ENCODE measurements at regions not wholly inside any gene's neighbourhood (a gene's known extent, or its start where the extent isn't known, plus 50 kb on each side); places are given as distances from the start of the nearest gene placed in this dataset.

- DNase-seq (ENCODE audit: low read depth, low spot score): no peak
- no peak for ATAC-seq
- Histone ChIP-seq H3K9me3 (ENCODE audit: control insufficient read depth, insufficient read depth, low read depth, low read length) (no peaks in the 10 kb centered on the region), H3K4me3 (ENCODE audit: low read depth in 2 of 2, low read length in 2 of 2) (no peak overlapping the region), H3K36me3 (ENCODE audit: control insufficient read depth, insufficient read depth, low read length) (no peaks in the 10 kb centered on the region), H3K27me3 (ENCODE audit: control insufficient read depth, insufficient read depth, low read length) (no peaks in the 10 kb centered on the region), H3K27ac (ENCODE audit: low read length) (no peak overlapping the region), H3K4me1 (ENCODE audit: control insufficient read depth, insufficient read depth, low read length) (no peaks in the 10 kb centered on the region)
- POLR2A ChIA-PET: no interaction called here
- BruUV-seq (replicated peaks): no TSS peak
- TF ChIP-seq CTCF (IDR thresholded peaks at IDR 0.05) (no peak), POLR2AphosphoS5 (IDR thresholded peaks at IDR 0.05; ENCODE audit: low read depth, low read length) (no peak), SIN3A (IDR thresholded peaks at IDR 0.05; ENCODE audit: borderline replicate concordance, insufficient read depth, low read depth, low read length) (no peak)
- in situ Hi-C loops (cut with HindIII; ENCODE audit: low pct_unique_long_range_greater_than_20kb, low sequenced_read_pairs): no loop called here
- intact Hi-C loops (cut with micrococcal nuclease; ENCODE audit: unreplicated experiment): no loop called here
- CTCF ChIA-PET: no interaction called here
Measured at GRCh38 chr15:35958021-35958420, 412.1 kb upstream of the DPH6 start.

GRCh38 chr15:35958975-35959374 is 413.0 kb upstream of the DPH6 start:
- in situ Hi-C loops (cut with HindIII; ENCODE audit: low pct_unique_long_range_greater_than_20kb, low sequenced_read_pairs): no loop called here
- no peak overlapping the region for H3K27ac ChIP-seq (ENCODE audit: low read length)
- ATAC-seq (no peak), DNase-seq (ENCODE audit: low read depth, low spot score) (no peak)
- H3K4me3 ChIP-seq (ENCODE audit: low read depth in 2 of 2, low read length in 2 of 2): no peak overlapping the region
- H3K27me3 ChIP-seq (ENCODE audit: control insufficient read depth, insufficient read depth, low read length): no peaks in the 10 kb centered on the region
- intact Hi-C loops (cut with micrococcal nuclease; ENCODE audit: unreplicated experiment): no loop called here
- TF ChIP-seq SIN3A (IDR thresholded peaks at IDR 0.05; ENCODE audit: borderline replicate concordance, insufficient read depth, low read depth, low read length): no peak
- no peak for TF ChIP-seq TCF7L2 (IDR thresholded peaks at IDR 0.05; ENCODE audit: low read depth, low read length)
- no peak for TF ChIP-seq POLR2AphosphoS5 (IDR thresholded peaks at IDR 0.05; ENCODE audit: low read depth, low read length)
- no peak for TF ChIP-seq REST (IDR thresholded peaks at IDR 0.05; ENCODE audit: insufficient read depth in 1 of 2, low read depth in 2 of 2, low read length in 1 of 2)
- no peak for TF ChIP-seq CTCF (IDR thresholded peaks at IDR 0.05)
- BruUV-seq (replicated peaks): no TSS peak
- H3K4me1 ChIP-seq (ENCODE audit: control insufficient read depth, insufficient read depth, low read length): no peaks in the 10 kb centered on the region
- H3K9me3 ChIP-seq (ENCODE audit: control insufficient read depth, insufficient read depth, low read depth, low read length): no peaks in the 10 kb centered on the region
- CTCF ChIA-PET: no interaction called here
- H3K36me3 ChIP-seq (ENCODE audit: control insufficient read depth, insufficient read depth, low read length): no peaks in the 10 kb centered on the region
- POLR2A ChIA-PET: no interaction called here

GRCh38 chr15:35963326-35963725 is 417.4 kb upstream of the DPH6 start:
- no peak for ATAC-seq
- no peak overlapping the region for H3K4me3 ChIP-seq (ENCODE audit: low read depth in 2 of 2, low read length in 2 of 2)
- ChIA-PET CTCF (no interaction called here), POLR2A (no interaction called here)
- in situ Hi-C loops (cut with HindIII; ENCODE audit: low pct_unique_long_range_greater_than_20kb, low sequenced_read_pairs) (no loop called here), intact Hi-C loops (cut with micrococcal nuclease; ENCODE audit: unreplicated experiment) (no loop called here)
- no peaks in the 10 kb centered on the region; the same call in 1 of the 2 replicates for H3K27me3 ChIP-seq (ENCODE audit: control insufficient read depth, insufficient read depth, low read length)
- no peaks in the 10 kb centered on the region for H3K4me1 ChIP-seq (ENCODE audit: control insufficient read depth, insufficient read depth, low read length)
- no peaks in the 10 kb centered on the region for H3K9me3 ChIP-seq (ENCODE audit: control insufficient read depth, insufficient read depth, low read depth, low read length)
- H3K27ac ChIP-seq (ENCODE audit: low read length): no peak overlapping the region
- no peaks in the 10 kb centered on the region for H3K36me3 ChIP-seq (ENCODE audit: control insufficient read depth, insufficient read depth, low read length)
- TF ChIP-seq CTCF (IDR thresholded peaks at IDR 0.05): no peak
- TF ChIP-seq TCF7L2 (IDR thresholded peaks at IDR 0.05; ENCODE audit: low read depth, low read length): no peak
- no peak for TF ChIP-seq SIN3A (IDR thresholded peaks at IDR 0.05; ENCODE audit: borderline replicate concordance, insufficient read depth, low read depth, low read length)
- TF ChIP-seq REST (IDR thresholded peaks at IDR 0.05; ENCODE audit: insufficient read depth in 1 of 2, low read depth in 2 of 2, low read length in 1 of 2): no peak
- TF ChIP-seq POLR2AphosphoS5 (IDR thresholded peaks at IDR 0.05; ENCODE audit: low read depth, low read length): no peak
- no TSS peak for BruUV-seq (replicated peaks)
- no peak for DNase-seq (ENCODE audit: low read depth, low spot score)

All from Panc1 (cell line).